Keratinocyte (primary cell): ENCODE measurements at regions not wholly inside any gene's neighbourhood (a gene's known extent, or its start where the extent isn't known, plus 50 kb on each side); places are given as distances from the start of the nearest gene placed in this dataset.
"Not testable (repeated sequence)": the region's sequence is repeated elsewhere in the genome, so short reads cannot be mapped to it uniquely, and the experiment has no call there.

Source experiments
- DNase-seq: peaks from one replicate; pipeline ENCODE4 v3.0.0-alpha.2; 2011; ENCODE audit warnings: low read depth, missing footprints, low spot score
- FAIRE-seq: peaks from 2 replicates; lab custom pipeline; 2011; peaks lifted over from hg19 to GRCh38; lab: Jason Lieb, UNC
- H2AFZ ChIP-seq: 2 replicates; pipeline ENCODE4 v1.6.0; 2012; ENCODE audit warnings: low read length, control low read depth, inconsistent platforms; ENCODE audit not compliant: control insufficient read depth
- H3K27ac ChIP-seq: 2 replicates; pipeline ENCODE4 v1.5.1; 2011; ENCODE audit warnings: low read length; ENCODE audit not compliant: control insufficient read depth, insufficient read depth
- H3K27me3 ChIP-seq: 3 replicates; pipeline ENCODE4 v1.6.0; 2011; ENCODE audit warnings: low read length; ENCODE audit not compliant: control insufficient read depth, insufficient read depth; ENCODE audit errors: extremely low read depth
- H3K36me3 ChIP-seq, 2 experiments: 2 replicates in 1 of 2; 3 replicates in 1 of 2; pipeline ENCODE4 v1.5.1; 2011; ENCODE audit warnings: low read length in 2 of 2, mild to moderate bottlenecking in 1 of 2; ENCODE audit not compliant: control insufficient read depth in 2 of 2, insufficient read depth in 2 of 2; ENCODE audit errors: extremely low read depth in 1 of 2
- H3K4me1 ChIP-seq: 3 replicates; pipeline ENCODE4 v1.5.1; 2011; ENCODE audit warnings: low read length; ENCODE audit not compliant: control insufficient read depth, insufficient read depth; ENCODE audit errors: extremely low read depth
- H3K4me2 ChIP-seq: 3 replicates; pipeline ENCODE4 v1.6.0; 2011; ENCODE audit warnings: low read depth, low read length; ENCODE audit not compliant: control insufficient read depth, insufficient read depth; ENCODE audit errors: extremely low read depth
- H3K4me3 ChIP-seq, 3 experiments: fragments of 200-600 bp in 1 of 3; sonication (generic) in 1 of 3; 2 replicates in 2 of 3; 3 replicates in 1 of 3; pipeline ENCODE4 v1.5.1; 2011 to 2016; ENCODE audit warnings: low read length in 3 of 3, mild to moderate bottlenecking in 3 of 3, control low read depth in 2 of 3, inconsistent platforms in 1 of 3, low read depth in 1 of 3, mixed read lengths in 1 of 3, mixed run types in 1 of 3, moderate library complexity in 1 of 3; ENCODE audit not compliant: control insufficient read depth in 2 of 3, insufficient read depth in 2 of 3; ENCODE audit errors: extremely low read depth in 1 of 3
- H3K79me2 ChIP-seq: 2 replicates; pipeline ENCODE4 v1.6.0; 2012; ENCODE audit warnings: low read length; ENCODE audit not compliant: control insufficient read depth, insufficient read depth
- H3K9ac ChIP-seq: 3 replicates; pipeline ENCODE4 v1.6.0; 2011; ENCODE audit warnings: low read length; ENCODE audit not compliant: control insufficient read depth, insufficient read depth; ENCODE audit errors: extremely low read depth
- H3K9me1 ChIP-seq: 3 replicates; pipeline ENCODE4 v1.6.0; 2011; ENCODE audit warnings: low read length; ENCODE audit not compliant: control insufficient read depth, insufficient read depth; ENCODE audit errors: extremely low read depth
- H3K9me3 ChIP-seq: 2 replicates; pipeline ENCODE4 v1.5.1; 2012; ENCODE audit warnings: low read depth, low read length; ENCODE audit not compliant: control insufficient read depth
- H4K20me1 ChIP-seq: 3 replicates; pipeline ENCODE4 v1.6.0; 2011; ENCODE audit warnings: low read length; ENCODE audit not compliant: control insufficient read depth, insufficient read depth; ENCODE audit errors: extremely low read depth
- dilution Hi-C: fragments of 300-500 bp; cut with MboI; formaldehyde crosslinking; loops from one replicate; pipeline ENCODE4 v1.7.0; 2020; ENCODE audit warnings: low sequenced_read_pairs; ENCODE audit not compliant: extremely low pct_ligation_motif_present

DNA sequence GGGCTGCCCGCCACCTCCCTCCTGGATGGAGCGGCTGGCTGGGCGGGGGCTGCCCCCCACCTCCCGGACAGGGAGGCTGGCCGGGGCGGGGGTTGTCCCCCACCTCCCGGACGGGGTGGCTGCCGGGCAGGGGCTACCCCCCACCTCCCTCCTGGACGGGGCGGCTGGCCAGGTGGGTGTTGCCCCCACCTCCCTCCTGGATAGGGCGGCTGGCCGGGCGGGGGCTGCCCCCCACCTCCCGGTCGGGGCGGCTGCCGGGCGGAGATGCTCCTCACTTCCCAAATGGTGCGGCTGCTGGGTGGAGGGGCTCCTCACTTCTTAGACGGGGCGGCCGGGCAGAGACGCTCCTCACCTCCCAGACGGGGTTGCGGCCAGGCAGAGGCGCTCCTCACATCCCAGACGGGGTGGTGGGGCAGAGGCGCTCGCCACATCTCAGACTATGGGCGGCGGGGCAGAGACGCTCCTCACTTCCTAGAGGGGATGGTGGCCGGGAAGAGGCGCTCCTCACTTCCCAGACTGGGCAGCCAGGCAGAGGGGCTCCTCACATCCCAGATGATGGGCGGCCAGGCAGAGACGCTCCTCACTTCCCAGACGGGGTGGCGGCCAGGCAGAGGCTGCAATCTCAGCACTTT, 153.9 kb upstream of the OR4C13 start:
- H3K79me2 ChIP-seq, H3K9me1 ChIP-seq, H3K4me2 ChIP-seq, H3K27ac ChIP-seq, H3K9me3 ChIP-seq, H3K36me3 ChIP-seq, dilution Hi-C loops, H2AFZ ChIP-seq, FAIRE-seq, DNase-seq, H3K4me3 ChIP-seq, H3K4me1 ChIP-seq, H3K9ac ChIP-seq, H3K27me3 ChIP-seq, H4K20me1 ChIP-seq: not testable (repeated sequence)

DNA sequence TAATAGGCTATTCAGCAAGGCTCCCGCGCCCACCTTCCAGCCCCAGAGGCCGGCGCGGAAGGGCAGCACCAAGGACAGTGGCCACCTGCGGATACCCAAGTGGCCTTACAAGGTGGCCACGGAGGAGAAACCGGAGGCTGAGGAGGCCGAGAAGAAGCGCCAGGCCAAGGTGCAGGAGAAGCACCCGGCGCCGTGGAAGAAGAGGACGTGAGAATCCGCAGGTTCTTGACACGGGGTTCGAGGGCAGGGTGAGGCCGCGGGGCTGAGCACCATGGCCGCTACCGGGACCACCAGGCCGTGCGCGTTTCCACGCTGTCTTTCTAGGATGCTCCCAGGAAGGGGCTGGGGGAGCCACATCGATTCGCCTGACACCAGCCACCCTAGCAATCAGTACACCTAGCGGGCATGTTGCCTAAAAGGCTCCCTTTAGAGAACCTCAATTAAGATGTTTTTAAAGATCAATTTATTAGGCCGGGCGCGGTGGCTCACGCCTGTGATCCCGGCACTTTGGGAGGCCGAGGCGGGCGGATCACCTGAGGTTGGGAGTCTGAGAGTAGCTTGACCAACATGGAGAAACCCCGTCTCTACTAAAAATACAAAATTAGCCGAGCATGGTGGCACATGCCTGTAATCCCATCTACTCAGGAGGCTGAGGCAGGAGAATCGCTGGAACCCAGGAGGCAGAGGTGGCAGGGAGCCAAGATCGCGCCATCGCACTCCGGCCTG, 134.3 kb upstream of the OR4C13 start:
- H3K36me3 ChIP-seq, H3K4me3 ChIP-seq, H3K9ac ChIP-seq, H3K27me3 ChIP-seq, H3K4me1 ChIP-seq, H2AFZ ChIP-seq, FAIRE-seq, dilution Hi-C loops, H3K9me3 ChIP-seq, H3K9me1 ChIP-seq, H3K27ac ChIP-seq, DNase-seq, H4K20me1 ChIP-seq, H3K79me2 ChIP-seq, H3K4me2 ChIP-seq: not testable (repeated sequence)

GRCh38 chr11:49823188-49823587, 129.0 kb upstream of the OR4C13 start:
- H3K9ac ChIP-seq, DNase-seq, H3K4me2 ChIP-seq, H3K27me3 ChIP-seq, H3K79me2 ChIP-seq, H3K4me3 ChIP-seq, H3K9me1 ChIP-seq, H3K4me1 ChIP-seq, H2AFZ ChIP-seq, H3K36me3 ChIP-seq, FAIRE-seq, H3K27ac ChIP-seq, H3K9me3 ChIP-seq, dilution Hi-C loops, H4K20me1 ChIP-seq: not testable (repeated sequence)

DNA sequence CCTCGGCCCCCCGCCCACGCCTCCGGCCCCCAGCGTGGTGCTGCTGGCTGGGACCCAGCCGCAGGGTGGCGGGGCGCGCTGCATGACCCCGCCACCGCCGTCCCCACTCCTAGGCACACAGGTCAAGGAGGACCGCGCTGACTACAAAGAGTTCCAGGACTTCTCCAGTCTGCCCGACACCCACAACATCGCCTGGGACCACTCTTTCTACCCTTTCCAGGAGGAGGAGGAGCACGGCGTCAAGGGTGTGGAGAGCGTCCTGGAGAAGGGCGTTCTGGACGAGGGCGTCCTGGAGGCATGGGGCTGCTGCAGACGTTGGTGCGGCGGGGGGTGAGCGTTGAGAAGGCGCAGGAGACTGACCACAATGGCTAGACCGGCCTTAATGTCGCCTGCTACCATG, 101.7 kb upstream of the OR4C13 start:
- H3K36me3 ChIP-seq, H3K4me2 ChIP-seq, dilution Hi-C loops, H3K4me1 ChIP-seq, H3K9ac ChIP-seq, H3K4me3 ChIP-seq, DNase-seq, H3K79me2 ChIP-seq, H3K27me3 ChIP-seq, H3K9me3 ChIP-seq, H3K9me1 ChIP-seq, H4K20me1 ChIP-seq, FAIRE-seq, H3K27ac ChIP-seq, H2AFZ ChIP-seq: not testable (repeated sequence)
